NT2/D1 (cell line): ENCODE measurements at regions not wholly inside any gene's neighbourhood (a gene's known extent, or its start where the extent isn't known, plus 50 kb on each side); places are given as distances from the start of the nearest gene placed in this dataset.

Experiments used
- SUZ12 ChIP-seq: IDR thresholded peaks from 2 replicates; pipeline ENCODE4 v1.6.1; 2011; ENCODE audit not compliant: insufficient read length, insufficient read depth; ENCODE audit errors: extremely low read depth
- YY1 ChIP-seq: IDR thresholded peaks from 2 replicates; pipeline ENCODE4 v1.6.1; 2011; ENCODE audit not compliant: insufficient read length, insufficient read depth
- ZNF274 ChIP-seq: IDR thresholded peaks from 2 replicates; pipeline ENCODE4 v1.6.1; 2011; ENCODE audit warnings: mild to moderate bottlenecking, low read depth, low read length

DNA sequence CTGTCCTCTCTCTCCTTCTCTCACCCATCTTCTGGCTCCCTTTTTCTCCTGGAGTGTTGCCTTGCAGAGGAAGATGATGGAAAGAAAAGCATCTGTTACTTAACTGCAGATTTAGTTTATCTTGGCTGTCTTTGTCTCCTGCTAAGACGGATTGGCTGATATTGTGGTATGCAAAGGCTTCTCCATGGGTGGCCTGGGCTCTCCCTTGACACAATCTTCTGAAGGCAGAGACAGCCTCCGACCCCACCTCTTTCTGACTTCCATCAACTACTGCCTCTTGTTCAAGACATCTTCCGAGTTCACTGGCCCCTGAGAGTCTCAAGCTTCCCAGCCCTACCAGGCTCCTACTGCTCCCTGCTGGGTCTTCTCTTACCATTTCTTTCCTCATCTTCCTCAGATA lies 403.7 kb downstream of the LRRC70 start:
- no peak for TF ChIP-seq SUZ12
- TF ChIP-seq YY1 = no peak
- TF ChIP-seq ZNF274 = no peak
